ENCODE measurements at regions not wholly inside any gene's neighbourhood (a gene's known extent, or its start where the extent isn't known, plus 50 kb on each side); places are given as distances from the start of the nearest gene placed in this dataset.

GRCh38 chr2:154912215-154912614 is 213.7 kb downstream of the KCNJ3 start:
- Histone ChIP-seq H3K4me1 (no peaks in the 10 kb centered on the region), H3K4me3 (no peak overlapping the region), H3K27me3 (no peaks in the 10 kb centered on the region), H3K36me3 (no peaks in the 10 kb centered on the region), H3K27ac (no peak overlapping the region), H3K9me3 (peaks cover 0 to 4% (median 0%) of the 10 kb centered on the region in 12 donors)
- TF ChIP-seq POLR2A (IDR thresholded peaks at IDR 0.05) = no peak
- no peak for TF ChIP-seq CTCF (IDR thresholded peaks at IDR 0.05)
- ATAC-seq = no peak
- 85 to 92% (median 89%) methylated on average over 6 of the region's 6 CpGs for WGBS, 4 donors
- intact Hi-C loops (cut with DNase I) = no loop called here
- DNase-seq = no peak

- Histone ChIP-seq H3K36me3 (no peaks in the 10 kb centered on the region), H3K4me3 (no peak overlapping the region), H3K9me3 (peaks cover 0 to 7% (median 0%) of the 10 kb centered on the region in 12 donors), H3K4me1 (no peaks in the 10 kb centered on the region), H3K27me3 (no peaks in the 10 kb centered on the region), H3K27ac (no peak overlapping the region)
- no peak for DNase-seq
- intact Hi-C loops (cut with DNase I) = no loop called here
- no peak for TF ChIP-seq POLR2A (IDR thresholded peaks at IDR 0.05)
- no peak for TF ChIP-seq CTCF (IDR thresholded peaks at IDR 0.05)
- ATAC-seq = no peak
Observed at GRCh38 chr2:154911729-154912128, 213.2 kb downstream of the KCNJ3 start.

GRCh38 chr2:154910701-154911100 is 212.2 kb downstream of the KCNJ3 start:
- WGBS, 4 donors = 81 to 94% (median 92%) methylated on average over 1 of the region's 1 CpG
- intact Hi-C loops (cut with DNase I) = no loop called here
- no peak overlapping the region for H3K27ac ChIP-seq

GRCh38 chr2:154908327-154908726 is 209.8 kb downstream of the KCNJ3 start:
- Histone ChIP-seq H3K27ac (no peak overlapping the region), H3K36me3 (no peaks in the 10 kb centered on the region), H3K27me3 (no peaks in the 10 kb centered on the region), H3K4me1 (no peaks in the 10 kb centered on the region), H3K9me3 (peaks cover 0 to 8% (median 0%) of the 10 kb centered on the region in 12 donors), H3K4me3 (no peak overlapping the region)
- 42 to 68% (median 59%) methylated on average over 3 to 4 of the region's 4 CpGs for WGBS, 4 donors
- DNase-seq = no peak
- intact Hi-C loops (cut with DNase I) = no loop called here
- ATAC-seq = no peak
- TF ChIP-seq POLR2A (IDR thresholded peaks at IDR 0.05) = no peak
- TF ChIP-seq CTCF (IDR thresholded peaks at IDR 0.05) = no peak

More at GRCh38 chr2:154910701-154911100, 212.2 kb downstream of the KCNJ3 start:
- DNase-seq (no peak), ATAC-seq (no peak)
- no peaks in the 10 kb centered on the region for H3K36me3 ChIP-seq
- no peak overlapping the region for H3K4me3 ChIP-seq
- no peaks in the 10 kb centered on the region for H3K27me3 ChIP-seq
- H3K4me1 ChIP-seq = no peaks in the 10 kb centered on the region
- peaks cover 0 to 8% (median 0%) of the 10 kb centered on the region in 12 donors for H3K9me3 ChIP-seq
- no peak for TF ChIP-seq CTCF (IDR thresholded peaks at IDR 0.05)
- no peak for TF ChIP-seq POLR2A (IDR thresholded peaks at IDR 0.05)

Data from heart left ventricle (tissue), 16 donors.